ENCODE measurements at regions not wholly inside any gene's neighbourhood (a gene's known extent, or its start where the extent isn't known, plus 50 kb on each side); places are given as distances from the start of the nearest gene placed in this dataset.

DNA sequence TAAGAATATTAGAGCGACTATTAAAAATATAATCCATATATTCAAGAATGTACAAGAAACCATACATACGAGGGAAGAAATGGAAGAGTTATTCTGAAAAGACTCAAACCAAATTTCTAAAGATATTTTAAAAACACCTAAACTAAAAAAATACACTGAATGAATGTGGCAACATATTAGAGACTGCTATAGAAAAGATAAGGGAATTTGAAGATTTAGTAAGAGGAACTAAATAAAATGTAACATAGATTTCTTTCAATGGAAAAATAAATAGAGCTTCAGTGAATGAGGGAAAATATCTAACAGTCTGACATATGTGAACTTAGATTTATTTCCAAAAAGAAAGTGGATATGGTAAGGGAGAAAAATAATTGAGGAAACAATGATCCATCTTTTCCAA lies 194.9 kb upstream of the STXBP5 start:
- DNase-seq, result no peak

DNA sequence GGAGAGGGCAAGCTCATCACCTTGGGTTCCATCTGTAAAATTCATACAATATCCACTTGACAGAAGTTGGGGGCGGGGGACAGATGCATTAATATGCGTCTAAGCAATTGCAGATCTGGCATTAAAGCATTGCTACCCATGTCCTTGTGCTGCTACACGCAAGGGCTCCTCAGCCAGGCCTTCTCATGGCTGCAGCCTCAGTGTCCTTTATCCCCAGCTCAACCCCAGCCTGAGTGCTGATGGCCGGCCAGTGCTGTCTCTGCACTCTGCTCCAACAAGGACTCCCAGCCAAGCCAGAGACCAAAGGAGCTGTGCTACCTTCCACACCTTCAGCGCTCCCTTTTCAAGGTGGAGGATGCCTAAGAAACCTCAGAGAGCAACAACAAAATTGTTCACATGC lies 188.5 kb upstream of the STXBP5 start:
- Mint-ChIP-seq H3K36me3 (ENCODE audit: unreplicated experiment) (no peaks in the 10 kb centered on the region), H3K4me3 (ENCODE audit: unreplicated experiment) (no peak overlapping the region), H3K9me3 (ENCODE audit: unreplicated experiment) (no peaks in the 10 kb centered on the region), H3K27ac (ENCODE audit: unreplicated experiment) (no peak overlapping the region), H3K4me1 (ENCODE audit: low read depth, unreplicated experiment) (no peaks in the 10 kb centered on the region), H3K27me3 (ENCODE audit: unreplicated experiment) (no peaks in the 10 kb centered on the region)
- TF ChIP-seq, protein P1, sequence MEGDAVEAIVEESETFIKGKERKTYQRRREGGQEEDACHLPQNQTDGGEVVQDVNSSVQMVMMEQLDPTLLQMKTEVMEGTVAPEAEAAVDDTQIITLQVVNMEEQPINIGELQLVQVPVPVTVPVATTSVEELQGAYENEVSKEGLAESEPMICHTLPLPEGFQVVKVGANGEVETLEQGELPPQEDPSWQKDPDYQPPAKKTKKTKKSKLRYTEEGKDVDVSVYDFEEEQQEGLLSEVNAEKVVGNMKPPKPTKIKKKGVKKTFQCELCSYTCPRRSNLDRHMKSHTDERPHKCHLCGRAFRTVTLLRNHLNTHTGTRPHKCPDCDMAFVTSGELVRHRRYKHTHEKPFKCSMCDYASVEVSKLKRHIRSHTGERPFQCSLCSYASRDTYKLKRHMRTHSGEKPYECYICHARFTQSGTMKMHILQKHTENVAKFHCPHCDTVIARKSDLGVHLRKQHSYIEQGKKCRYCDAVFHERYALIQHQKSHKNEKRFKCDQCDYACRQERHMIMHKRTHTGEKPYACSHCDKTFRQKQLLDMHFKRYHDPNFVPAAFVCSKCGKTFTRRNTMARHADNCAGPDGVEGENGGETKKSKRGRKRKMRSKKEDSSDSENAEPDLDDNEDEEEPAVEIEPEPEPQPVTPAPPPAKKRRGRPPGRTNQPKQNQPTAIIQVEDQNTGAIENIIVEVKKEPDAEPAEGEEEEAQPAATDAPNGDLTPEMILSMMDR (IDR thresholded peaks at IDR 0.05; ENCODE audit: partially characterized antibody, unreplicated experiment), result no peak
- no peak for DNase-seq

More for the DNA sequence above, 194.9 kb upstream of the STXBP5 start:
- no peak overlapping the region for H3K4me3 Mint-ChIP-seq (ENCODE audit: unreplicated experiment)
- no peak overlapping the region for H3K27ac Mint-ChIP-seq (ENCODE audit: unreplicated experiment)
- no peaks in the 10 kb centered on the region for H3K4me1 Mint-ChIP-seq (ENCODE audit: low read depth, unreplicated experiment)
- no peaks in the 10 kb centered on the region for H3K27me3 Mint-ChIP-seq (ENCODE audit: unreplicated experiment)
- TF ChIP-seq, protein P1 (IDR thresholded peaks at IDR 0.05; ENCODE audit: partially characterized antibody, unreplicated experiment), result no peak
- H3K36me3 Mint-ChIP-seq (ENCODE audit: unreplicated experiment), result peaks cover 5% of the 10 kb centered on the region
- peaks cover 5% of the 10 kb centered on the region for H3K9me3 Mint-ChIP-seq (ENCODE audit: unreplicated experiment)

DNA sequence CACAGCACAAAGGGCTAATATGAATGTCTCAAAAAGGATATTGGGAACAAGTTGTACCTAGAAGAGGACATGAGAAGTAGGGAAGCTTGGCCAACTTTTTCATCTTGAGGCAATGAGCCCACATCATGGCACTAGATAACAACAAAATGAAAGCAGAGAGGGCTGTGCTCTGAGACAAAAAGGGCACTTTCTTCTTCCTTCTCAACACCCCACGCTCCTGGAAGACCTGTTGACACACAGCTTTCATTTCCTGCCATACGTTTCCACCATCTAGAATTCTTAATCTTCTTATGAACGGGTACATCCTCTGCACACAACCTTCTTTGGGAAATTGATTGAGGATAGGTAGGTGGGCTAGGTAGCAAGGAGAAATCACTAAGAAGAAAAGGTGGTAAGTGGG lies 187.8 kb upstream of the STXBP5 start:
- Mint-ChIP-seq H3K27ac (ENCODE audit: unreplicated experiment) (no peak overlapping the region), H3K4me1 (ENCODE audit: low read depth, unreplicated experiment) (no peaks in the 10 kb centered on the region), H3K9me3 (ENCODE audit: unreplicated experiment) (no peaks in the 10 kb centered on the region), H3K27me3 (ENCODE audit: unreplicated experiment) (no peaks in the 10 kb centered on the region), H3K36me3 (ENCODE audit: unreplicated experiment) (no peaks in the 10 kb centered on the region), H3K4me3 (ENCODE audit: unreplicated experiment) (no peak overlapping the region)
- DNase-seq, result no peak
- TF ChIP-seq, protein P1 (IDR thresholded peaks at IDR 0.05; ENCODE audit: partially characterized antibody, unreplicated experiment), result no peak

DNA sequence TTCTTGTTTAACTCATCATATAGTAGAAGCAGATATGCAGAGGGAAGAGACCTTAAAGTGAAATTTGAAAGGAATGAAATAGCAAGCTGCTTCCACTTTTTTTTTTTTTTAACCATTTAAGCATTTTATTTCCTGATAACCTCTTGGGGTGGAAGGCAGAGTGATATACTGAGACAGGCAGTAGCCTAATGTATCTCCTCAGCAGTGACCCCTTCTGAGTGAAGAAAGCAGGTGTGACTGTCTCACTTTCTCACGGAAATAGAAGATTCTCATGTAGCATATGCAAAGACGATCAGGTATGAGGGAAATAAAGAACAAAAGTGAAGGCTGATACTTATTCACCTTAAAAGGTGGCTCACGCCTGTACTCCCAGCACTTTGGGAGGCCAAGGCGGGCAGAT lies 187.1 kb upstream of the STXBP5 start:
- Mint-ChIP-seq H3K4me1 (ENCODE audit: low read depth, unreplicated experiment) (no peaks in the 10 kb centered on the region), H3K9me3 (ENCODE audit: unreplicated experiment) (no peaks in the 10 kb centered on the region), H3K27me3 (ENCODE audit: unreplicated experiment) (no peaks in the 10 kb centered on the region), H3K4me3 (ENCODE audit: unreplicated experiment) (no peak overlapping the region), H3K27ac (ENCODE audit: unreplicated experiment) (no peak overlapping the region), H3K36me3 (ENCODE audit: unreplicated experiment) (no peaks in the 10 kb centered on the region)
- DNase-seq, result no peak
- TF ChIP-seq, protein P1 (IDR thresholded peaks at IDR 0.05; ENCODE audit: partially characterized antibody, unreplicated experiment), result no peak

DNA sequence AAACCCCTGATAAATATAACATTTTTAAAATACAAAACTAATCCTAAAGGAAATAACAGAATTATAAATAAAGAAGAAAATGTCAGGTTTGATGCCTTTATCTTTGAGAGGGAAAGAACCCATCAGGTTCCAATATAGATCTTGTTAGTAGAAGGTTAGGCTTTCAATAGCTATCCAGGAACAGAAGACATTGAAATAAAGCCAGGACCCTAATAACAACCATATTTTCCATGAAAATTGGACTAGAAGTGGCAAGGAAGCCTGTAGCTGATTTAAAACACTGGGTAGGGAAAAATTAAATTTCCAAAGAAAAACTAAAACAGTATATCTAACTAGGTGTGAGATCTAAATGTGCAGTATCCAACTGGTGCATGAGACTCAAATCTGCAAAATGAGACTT lies 185.2 kb upstream of the STXBP5 start:
- Mint-ChIP-seq H3K4me1 (ENCODE audit: low read depth, unreplicated experiment) (no peaks in the 10 kb centered on the region), H3K9me3 (ENCODE audit: unreplicated experiment) (no peaks in the 10 kb centered on the region), H3K27ac (ENCODE audit: unreplicated experiment) (no peak overlapping the region)

More for the DNA sequence above, 185.2 kb upstream of the STXBP5 start:
- H3K36me3 Mint-ChIP-seq (ENCODE audit: unreplicated experiment), result no peaks in the 10 kb centered on the region
- H3K27me3 Mint-ChIP-seq (ENCODE audit: unreplicated experiment), result no peaks in the 10 kb centered on the region
- H3K4me3 Mint-ChIP-seq (ENCODE audit: unreplicated experiment), result no peak overlapping the region
- DNase-seq, result no peak
- TF ChIP-seq, protein P1 (IDR thresholded peaks at IDR 0.05; ENCODE audit: partially characterized antibody, unreplicated experiment), result no peak
